ENCODE measurements at regions not wholly inside any gene's neighbourhood (a gene's known extent, or its start where the extent isn't known, plus 50 kb on each side); places are given as distances from the start of the nearest gene placed in this dataset.

- Histone ChIP-seq H3K27me3 (ENCODE audit: control insufficient read depth in 4 of 4, insufficient read depth in 4 of 4, low read length in 3 of 4) (no peaks in the 10 kb centered on the region), H3K9ac (ENCODE audit: low read depth in 1 of 2, low read length in 2 of 2) (no peak overlapping the region), H3K27ac (ENCODE audit: low read depth in 1 of 2, low read length in 2 of 2) (no peak overlapping the region), H3K36me3 (ENCODE audit: control insufficient read depth in 4 of 4, insufficient read depth in 3 of 4, low read depth in 1 of 4, low read length in 3 of 4) (no peaks in the 10 kb centered on the region), H3K9me3 (ENCODE audit: control insufficient read depth in 4 of 4, low read length in 3 of 4) (no peaks in the 10 kb centered on the region), H3K4me1 (ENCODE audit: control insufficient read depth in 4 of 4, insufficient read depth in 4 of 4, low read length in 3 of 4) (no peaks in the 10 kb centered on the region), H3K4me3 (ENCODE audit: low read depth in 1 of 3, low read length in 3 of 3) (no peak overlapping the region)
- TF ChIP-seq ATF3 (IDR thresholded peaks at IDR 0.05) (no peak), GABPA (IDR thresholded peaks at IDR 0.05 in 1 of 2, conservative IDR thresholded peaks at IDR 0.05 in 1 of 2) (no peak), FOXA1 (IDR thresholded peaks at IDR 0.05) (no peak), HNF4G (IDR thresholded peaks at IDR 0.05) (no peak), FOXA2 (IDR thresholded peaks at IDR 0.05) (no peak), YY1 (IDR thresholded peaks at IDR 0.05) (no peak), CTCF (IDR thresholded peaks at IDR 0.05; ENCODE audit: low read depth, low read length, missing input control) (no peak), EGR1 (IDR thresholded peaks at IDR 0.05; ENCODE audit: low read depth in 2 of 2) (no peak), RXRA (IDR thresholded peaks at IDR 0.05) (no peak), RAD21 (IDR thresholded peaks at IDR 0.05) (no peak), JUND (IDR thresholded peaks at IDR 0.05) (no peak), HNF4A (conservative IDR thresholded peaks at IDR 0.05) (no peak), SP1 (IDR thresholded peaks at IDR 0.05) (no peak), MAX (IDR thresholded peaks at IDR 0.05) (no peak), TAF1 (conservative IDR thresholded peaks at IDR 0.05) (no peak), REST (IDR thresholded peaks at IDR 0.05) (no peak), NR2F2 (IDR thresholded peaks at IDR 0.05) (no peak)
- TF ChIP-seq, protein P1, sequence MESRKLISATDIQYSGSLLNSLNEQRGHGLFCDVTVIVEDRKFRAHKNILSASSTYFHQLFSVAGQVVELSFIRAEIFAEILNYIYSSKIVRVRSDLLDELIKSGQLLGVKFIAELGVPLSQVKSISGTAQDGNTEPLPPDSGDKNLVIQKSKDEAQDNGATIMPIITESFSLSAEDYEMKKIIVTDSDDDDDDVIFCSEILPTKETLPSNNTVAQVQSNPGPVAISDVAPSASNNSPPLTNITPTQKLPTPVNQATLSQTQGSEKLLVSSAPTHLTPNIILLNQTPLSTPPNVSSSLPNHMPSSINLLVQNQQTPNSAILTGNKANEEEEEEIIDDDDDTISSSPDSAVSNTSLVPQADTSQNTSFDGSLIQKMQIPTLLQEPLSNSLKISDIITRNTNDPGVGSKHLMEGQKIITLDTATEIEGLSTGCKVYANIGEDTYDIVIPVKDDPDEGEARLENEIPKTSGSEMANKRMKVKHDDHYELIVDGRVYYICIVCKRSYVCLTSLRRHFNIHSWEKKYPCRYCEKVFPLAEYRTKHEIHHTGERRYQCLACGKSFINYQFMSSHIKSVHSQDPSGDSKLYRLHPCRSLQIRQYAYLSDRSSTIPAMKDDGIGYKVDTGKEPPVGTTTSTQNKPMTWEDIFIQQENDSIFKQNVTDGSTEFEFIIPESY (IDR thresholded peaks at IDR 0.05): no peak
- WGBS: 62% methylated on average over 4 of the region's 4 CpGs
- DNase-seq (ENCODE audit: low spot score): no peak
These were observed 1599.2 kb downstream of the MAT2B start for GRCh38 chr5:165104611-165105010.

Data from liver (tissue), 8 donors.